Body of pancreas (tissue), 4 donors: ENCODE measurements at regions not wholly inside any gene's neighbourhood (a gene's known extent, or its start where the extent isn't known, plus 50 kb on each side); places are given as distances from the start of the nearest gene placed in this dataset.

ENCODE experiments used
- CTCF ChIP-seq, 7 experiments: fragments of 450-650 bp in 4 of 7; fragments of 200-600 bp in 3 of 7; sonication (generic) in 3 of 7; IDR thresholded peaks; one replicate each; pipeline ENCODE4 v1.5.1; 2016 to 2019; ENCODE audit warnings: antibody characterized with exemption in 7 of 7
- POLR2A ChIP-seq, 3 donors: fragments of 450-650 bp; IDR thresholded peaks; one replicate each; pipeline ENCODE4 v1.6.1; 2016; ENCODE audit warnings: antibody characterized with exemption in 3 of 3, mild to moderate bottlenecking in 2 of 3

- no peak for TF ChIP-seq POLR2A (IDR thresholded peaks at IDR 0.05)
- TF ChIP-seq CTCF (IDR thresholded peaks at IDR 0.05), result no peak
Observed at GRCh38 chr21:19286876-19287275, 883.3 kb upstream of the TMPRSS15 start.
